Caco-2 (cell line): ENCODE measurements at regions not wholly inside any gene's neighbourhood (a gene's known extent, or its start where the extent isn't known, plus 50 kb on each side); places are given as distances from the start of the nearest gene placed in this dataset.

Experiments used
- BruUV-seq: library from RNA; stranded (reverse); fragments of 400-500 nt; replicated peaks from 2 replicates; lab custom pipeline; 2021; lab: Mats Ljungman, UMichigan
- CTCF ChIA-PET: fragments of 300-600 bp; sonication (Branson Sonifier 250); formaldehyde crosslinking; loops from one replicate; lab custom pipeline; 2022; ENCODE audit warnings: antibody characterized with exemption; lab: Charles Lee
- POLR2A ChIA-PET: fragments of 300-600 bp; sonication (Branson Sonifier 250); formaldehyde crosslinking; loops from one replicate; lab custom pipeline; 2022; ENCODE audit warnings: antibody characterized with exemption; lab: Charles Lee
- DNase-seq, 2 experiments: peaks; one replicate each; pipeline versions ENCODE4 v3.0.0 to v3.0.0-alpha.2; 2020 to 2022
- H3K27me3 ChIP-seq: replicated peaks from 2 replicates; pipeline ENCODE4 v1.6.0; 2011; ENCODE audit warnings: low read length; ENCODE audit not compliant: control insufficient read depth, insufficient read depth
- H3K36me3 ChIP-seq: 2 replicates; pipeline ENCODE4 v1.5.1; 2011; ENCODE audit warnings: low read length; ENCODE audit not compliant: control insufficient read depth, insufficient read depth
- H3K4me1 ChIP-seq: fragments of 250-450 bp; sonication (Bioruptor Pico); 2 replicates; pipeline ENCODE4 v1.5.1; 2020; ENCODE audit warnings: mild to moderate bottlenecking
- H3K4me3 ChIP-seq: 2 replicates; pipeline ENCODE4 v1.5.1; 2011; ENCODE audit warnings: low read depth, mild to moderate bottlenecking, control low read depth, low read length
- H3K9me3 ChIP-seq: fragments of 250-450 bp; sonication (Bioruptor Pico); 2 replicates; pipeline ENCODE4 v1.5.1; 2020; ENCODE audit warnings: mild to moderate bottlenecking, moderate library complexity
- H3K27ac Mint-ChIP-seq: one replicate; pipeline ENCODE4 v1.8.0; 2022; ENCODE audit warnings: mixed read lengths; ENCODE audit not compliant: unreplicated experiment
- H3K27me3 Mint-ChIP-seq: one replicate; pipeline ENCODE4 v1.8.0; 2022; ENCODE audit warnings: mixed read lengths; ENCODE audit not compliant: insufficient read depth, unreplicated experiment
- H3K36me3 Mint-ChIP-seq: one replicate; pipeline ENCODE4 v1.8.0; 2022; ENCODE audit warnings: mild to moderate bottlenecking, mixed read lengths; ENCODE audit not compliant: insufficient read depth, unreplicated experiment
- H3K4me1 Mint-ChIP-seq: one replicate; pipeline ENCODE4 v1.8.0; 2022; ENCODE audit warnings: low read depth, mixed read lengths; ENCODE audit not compliant: unreplicated experiment
- H3K4me3 Mint-ChIP-seq: one replicate; pipeline ENCODE4 v1.8.0; 2022; ENCODE audit warnings: mild to moderate bottlenecking, moderate library complexity, mixed read lengths; ENCODE audit not compliant: unreplicated experiment
- H3K9me3 Mint-ChIP-seq: one replicate; pipeline ENCODE4 v1.8.0; 2022; ENCODE audit warnings: mixed read lengths; ENCODE audit not compliant: unreplicated experiment
- CTCF ChIP-seq, 2 experiments: fragments of 200-600 bp in 1 of 2; IDR thresholded peaks; 1 replicate in 1 of 2; 2 replicates in 1 of 2; pipeline versions ENCODE4 v1.5.1 to v1.8.0; 2011 to 2022; ENCODE audit warnings: antibody characterized with exemption in 1 of 2, control low read depth in 1 of 2, inconsistent platforms in 1 of 2, low read depth in 1 of 2, low read length in 1 of 2, mild to moderate bottlenecking in 1 of 2, moderate library complexity in 1 of 2; ENCODE audit not compliant: insufficient read depth in 1 of 2, severe bottlenecking in 1 of 2, unreplicated experiment in 1 of 2
- intact Hi-C: fragments of 100-400 bp; cut with micrococcal nuclease; formaldehyde crosslinking; loops from one replicate; pipeline ENCODE4 v1.10.0; 2022; ENCODE audit not compliant: unreplicated experiment

- no peaks in the 10 kb centered on the region for H3K4me1 ChIP-seq
- no peaks in the 10 kb centered on the region for H3K9me3 Mint-ChIP-seq
- TF ChIP-seq CTCF (IDR thresholded peaks at IDR 0.05; ENCODE audit: insufficient read depth in 1 of 2, low read depth in 1 of 2, low read length in 1 of 2, severe bottlenecking in 1 of 2, unreplicated experiment in 1 of 2) = no peak
- H3K36me3 Mint-ChIP-seq = no peaks in the 10 kb centered on the region
- no peaks in the 10 kb centered on the region for H3K4me1 Mint-ChIP-seq
- no peak overlapping the region for H3K27ac Mint-ChIP-seq
- no TSS peak for BruUV-seq
- no peaks in the 10 kb centered on the region for H3K36me3 ChIP-seq
- H3K4me3 Mint-ChIP-seq = no peak overlapping the region
- no peaks in the 10 kb centered on the region for H3K27me3 ChIP-seq
- ChIA-PET CTCF (no interaction called here), POLR2A (no interaction called here)
- H3K9me3 ChIP-seq = no peaks in the 10 kb centered on the region
- no peak for DNase-seq
- intact Hi-C loops = no loop called here
- no peak overlapping the region for H3K4me3 ChIP-seq
- H3K27me3 Mint-ChIP-seq = peaks cover 11% of the 10 kb centered on the region
Measured at GRCh38 chr16:18003033-18003432, 333.5 kb downstream of the NPIPA8 start.

GRCh38 chr16:17998996-17999395 lies 337.5 kb downstream of the NPIPA8 start:
- H3K4me3 ChIP-seq = no peak overlapping the region
- H3K27me3 ChIP-seq = no peaks in the 10 kb centered on the region
- no peak for DNase-seq
- POLR2A ChIA-PET = no interaction called here
- Mint-ChIP-seq H3K27ac (no peak overlapping the region), H3K4me1 (no peaks in the 10 kb centered on the region), H3K36me3 (no peaks in the 10 kb centered on the region), H3K27me3 (peaks cover 6% of the 10 kb centered on the region), H3K4me3 (no peak overlapping the region), H3K9me3 (no peaks in the 10 kb centered on the region)
- intact Hi-C loops = no loop called here
- BruUV-seq = no TSS peak
- H3K4me1 ChIP-seq = no peaks in the 10 kb centered on the region
- H3K9me3 ChIP-seq = no peaks in the 10 kb centered on the region
- CTCF ChIA-PET = no interaction called here
- TF ChIP-seq CTCF (IDR thresholded peaks at IDR 0.05; ENCODE audit: insufficient read depth in 1 of 2, low read depth in 1 of 2, low read length in 1 of 2, severe bottlenecking in 1 of 2, unreplicated experiment in 1 of 2) = no peak
- no peaks in the 10 kb centered on the region for H3K36me3 ChIP-seq

GRCh38 chr16:17998550-17998949 lies 338.0 kb downstream of the NPIPA8 start:
- ChIA-PET POLR2A (no interaction called here), CTCF (no interaction called here)
- DNase-seq = no peak
- no peaks in the 10 kb centered on the region for H3K4me1 ChIP-seq
- no TSS peak for BruUV-seq
- no peak for TF ChIP-seq CTCF (IDR thresholded peaks at IDR 0.05; ENCODE audit: insufficient read depth in 1 of 2, low read depth in 1 of 2, low read length in 1 of 2, severe bottlenecking in 1 of 2, unreplicated experiment in 1 of 2)
- H3K9me3 ChIP-seq = no peaks in the 10 kb centered on the region
- H3K4me3 ChIP-seq = no peak overlapping the region
- no peaks in the 10 kb centered on the region for H3K36me3 ChIP-seq
- Mint-ChIP-seq H3K9me3 (no peaks in the 10 kb centered on the region), H3K27me3 (peaks cover 6% of the 10 kb centered on the region), H3K36me3 (no peaks in the 10 kb centered on the region), H3K4me1 (no peaks in the 10 kb centered on the region), H3K4me3 (no peak overlapping the region), H3K27ac (no peak overlapping the region)
- intact Hi-C loops = no loop called here
- H3K27me3 ChIP-seq = no peaks in the 10 kb centered on the region
